Right lobe of liver (tissue), 6 donors: ENCODE measurements at regions not wholly inside any gene's neighbourhood (a gene's known extent, or its start where the extent isn't known, plus 50 kb on each side); places are given as distances from the start of the nearest gene placed in this dataset.

Experiments
- ATAC-seq, 4 donors: fragments of 200-7000 bp; cut with Tn5 transposase; one replicate each; pipeline ENCODE4 v1.9.1; 2020; ENCODE audit warnings: mild to moderate bottlenecking in 4 of 4, moderate library complexity in 4 of 4
- DNase-seq, 3 donors: peaks; one replicate each; pipeline ENCODE4 v3.0.0-alpha.2; 2020
- H3K27ac ChIP-seq, 3 donors: fragments of 200-600 bp; one replicate each; pipeline ENCODE4 v1.8.0; 2022
- H3K27me3 ChIP-seq, 2 donors: fragments of 200-600 bp; one replicate each; pipeline ENCODE4 v1.8.0; 2022
- H3K36me3 ChIP-seq, 4 donors: fragments of 200-600 bp; sonication (generic) in 1 of 4; one replicate each; pipeline versions ENCODE4 v1.5.1 to v1.8.0; 2017 to 2022; ENCODE audit warnings: control low read depth in 1 of 4
- H3K4me1 ChIP-seq, 4 donors: fragments of 200-600 bp; sonication (generic) in 1 of 4; one replicate each; pipeline versions ENCODE4 v1.5.1 to v1.8.0; 2017 to 2022; ENCODE audit warnings: control low read depth in 1 of 4
- H3K4me3 ChIP-seq, 3 donors: fragments of 200-600 bp; one replicate each; pipeline ENCODE4 v1.8.0; 2022
- H3K9me3 ChIP-seq, 4 donors: fragments of 200-600 bp; sonication (generic) in 1 of 4; one replicate each; pipeline versions ENCODE4 v1.5.1 to v1.8.0; 2017 to 2022; ENCODE audit warnings: control low read depth in 1 of 4
- CTCF ChIP-seq, 4 donors: fragments of 200-600 bp in 3 of 4; fragments of 450-650 bp in 1 of 4; IDR thresholded peaks; one replicate each; pipeline versions ENCODE4 v1.5.1 to v1.8.0; 2016 to 2022; ENCODE audit warnings: antibody characterized with exemption in 4 of 4, mild to moderate bottlenecking in 2 of 4
- POLR2A ChIP-seq: fragments of 450-650 bp; IDR thresholded peaks from one replicate; pipeline ENCODE4 v1.6.1; 2017; ENCODE audit warnings: antibody characterized with exemption, mild to moderate bottlenecking
- WGBS: methylation state at CpG from one replicate; pipeline ENCODE4 v1.1.6; 2018; ENCODE audit warnings: low coverage, low lambda C conversion rate; ENCODE audit not compliant: insufficient coverage; ENCODE audit errors: missing lambda C conversion rate; 5-methylcytosine and 5-hydroxymethylcytosine counted together
- intact Hi-C, 2 donors: fragments of 100-400 bp; cut with DNase I; formaldehyde crosslinking; loops; one replicate each; pipeline versions ENCODE4 v1.11.2 to v1.14.1; 2022
- donor health status: DM: no; HTN: yes; CAD: no.
- donor health status: DM: no; HTN: no; CAD: no.
- donor health status: DM: no; HTN: no; CAD: no.
- donor health status: DM: no; HTN: yes; CAD: no.
- donor health status: DM: no; HTN: yes; CAD: no.

GRCh38 chr1:10892138-10893065, 96.0 kb upstream of the CASZ1 start:
- DNase-seq (no peak), ATAC-seq (no peak)
- no peaks in the 10 kb centered on the region for H3K9me3 ChIP-seq
- no peak overlapping the region for H3K4me3 ChIP-seq
- WGBS: 82% methylated on average over 4 of the region's 5 CpGs
- intact Hi-C loops: no loop called here
- H3K36me3 ChIP-seq: no peaks in the 10 kb centered on the region
- no peaks in the 10 kb centered on the region for H3K4me1 ChIP-seq
- no peak overlapping the region for H3K27ac ChIP-seq
- TF ChIP-seq POLR2A (no peak), CTCF (IDR thresholded peaks at IDR 0.05) (no peak)
- H3K27me3 ChIP-seq: no peaks in the 10 kb centered on the region

- H3K27ac ChIP-seq: no peak overlapping the region
- intact Hi-C loops: no loop called here
- H3K27me3 ChIP-seq: no peaks in the 10 kb centered on the region
- 71% methylated on average over 3 of the region's 7 CpGs for WGBS
- no peaks in the 10 kb centered on the region for H3K4me1 ChIP-seq
- no peaks in the 10 kb centered on the region for H3K36me3 ChIP-seq
- no peaks in the 10 kb centered on the region for H3K9me3 ChIP-seq
- ATAC-seq (no peak), DNase-seq (no peak)
- no peak overlapping the region for H3K4me3 ChIP-seq
- TF ChIP-seq CTCF (IDR thresholded peaks at IDR 0.05) (no peak), POLR2A (no peak)
Observed at GRCh38 chr1:10895621-10896020, 99.2 kb upstream of the CASZ1 start.

- Histone ChIP-seq H3K9me3 (no peaks in the 10 kb centered on the region), H3K36me3 (no peaks in the 10 kb centered on the region), H3K27me3 (no peaks in the 10 kb centered on the region), H3K27ac (no peak overlapping the region), H3K4me3 (no peak overlapping the region), H3K4me1 (no peaks in the 10 kb centered on the region)
- 54% methylated on average over 3 of the region's 5 CpGs for WGBS
- TF ChIP-seq POLR2A (no peak), CTCF (IDR thresholded peaks at IDR 0.05) (no peak)
- ATAC-seq (no peak), DNase-seq (no peak)
- intact Hi-C loops: no loop called here
Observed at GRCh38 chr1:10896673-10897072, 100.2 kb upstream of the CASZ1 start.

GRCh38 chr1:10897321-10897980, 101.0 kb upstream of the CASZ1 start:
- WGBS: 69% methylated on average over 6 of the region's 13 CpGs
- H3K27ac ChIP-seq: no peak overlapping the region
- H3K4me1 ChIP-seq: no peaks in the 10 kb centered on the region
- TF ChIP-seq POLR2A (no peak), CTCF (IDR thresholded peaks at IDR 0.05) (no peak)
- ATAC-seq (no peak), DNase-seq (no peak)
- intact Hi-C loops: no loop called here
- H3K27me3 ChIP-seq: no peaks in the 10 kb centered on the region
- no peaks in the 10 kb centered on the region for H3K9me3 ChIP-seq
- no peaks in the 10 kb centered on the region for H3K36me3 ChIP-seq
- H3K4me3 ChIP-seq: no peak overlapping the region
